WTC11 (cell line): ENCODE measurements at regions not wholly inside any gene's neighbourhood (a gene's known extent, or its start where the extent isn't known, plus 50 kb on each side); places are given as distances from the start of the nearest gene placed in this dataset.

ENCODE experiments used
- ATAC-seq: fragments of 200-7000 bp; cut with Tn5 transposase; 2 replicates; pipeline ENCODE4 v1.10.0; 2021; ENCODE audit warnings: mild to moderate bottlenecking, moderate library complexity
- CTCF ChIA-PET: fragments of 300-600 bp; sonication (Branson Sonifier 250); formaldehyde crosslinking; loops from one replicate; lab custom pipeline; 2021; ENCODE audit warnings: antibody characterized with exemption; lab: Charles Lee
- POLR2A ChIA-PET: fragments of 350-600 bp; sonication (Branson Sonifier 250); formaldehyde crosslinking; loops from one replicate; lab custom pipeline; 2021; ENCODE audit warnings: antibody characterized with exemption; lab: Charles Lee
- DNase-seq: peaks from one replicate; pipeline ENCODE4 v3.0.0; 2021; ENCODE audit warnings: low spot score
- H3K27ac Mint-ChIP-seq: 2 replicates; pipeline ENCODE4 v1.8.0; 2021; ENCODE audit warnings: mixed read lengths
- H3K27me3 Mint-ChIP-seq: 2 replicates; pipeline ENCODE4 v1.8.0; 2021; ENCODE audit warnings: low read depth, mild to moderate bottlenecking, moderate library complexity, mixed read lengths
- H3K36me3 Mint-ChIP-seq: 2 replicates; pipeline ENCODE4 v1.8.0; 2021; ENCODE audit warnings: mixed read lengths
- H3K4me1 Mint-ChIP-seq: 2 replicates; pipeline ENCODE4 v1.8.0; 2022; ENCODE audit warnings: mixed read lengths
- H3K4me3 Mint-ChIP-seq: 2 replicates; pipeline ENCODE4 v1.8.0; 2021; ENCODE audit warnings: mild to moderate bottlenecking, moderate library complexity, mixed read lengths
- H3K9me3 Mint-ChIP-seq: 2 replicates; pipeline ENCODE4 v1.8.0; 2021; ENCODE audit warnings: mixed read lengths
- AFF4 ChIP-seq: sonication (generic); formaldehyde crosslinking; IDR thresholded peaks from 2 replicates; pipeline ENCODE4 v1.8.1; 2023; ENCODE audit warnings: mild to moderate bottlenecking, missing genetic modification reagents, borderline replicate concordance
- E2F5 ChIP-seq: sonication (generic); formaldehyde crosslinking; IDR thresholded peaks from 2 replicates; pipeline ENCODE4 v1.8.1; 2022; ENCODE audit warnings: mild to moderate bottlenecking, moderate library complexity, missing genetic modification reagents
- FOXK1 ChIP-seq: sonication (generic); formaldehyde crosslinking; IDR thresholded peaks from 2 replicates; pipeline ENCODE4 v1.8.0; 2022; ENCODE audit warnings: mild to moderate bottlenecking, moderate library complexity, missing genetic modification reagents
- FOXP1 ChIP-seq: sonication (generic); formaldehyde crosslinking; IDR thresholded peaks from 2 replicates; pipeline ENCODE4 v1.8.0; 2022; ENCODE audit warnings: missing genetic modification reagents, mild to moderate bottlenecking, moderate library complexity, borderline replicate concordance
- HMGXB4 ChIP-seq: sonication (generic); formaldehyde crosslinking; IDR thresholded peaks from 2 replicates; pipeline ENCODE4 v1.8.1; 2023; ENCODE audit warnings: mild to moderate bottlenecking, moderate library complexity, missing genetic modification reagents
- JAZF1 ChIP-seq: fragments of 250-450 bp; sonication (Bioruptor Pico); IDR thresholded peaks from 2 replicates; pipeline ENCODE4 v1.9.0; 2021; ENCODE audit warnings: moderate library complexity, mild to moderate bottlenecking, inconsistent platforms
- KAT7 ChIP-seq: sonication (generic); formaldehyde crosslinking; IDR thresholded peaks from 2 replicates; pipeline ENCODE4 v1.8.1; 2023; ENCODE audit warnings: missing genetic modification reagents, mild to moderate bottlenecking, borderline replicate concordance
- NFE2L1 ChIP-seq: sonication (generic); formaldehyde crosslinking; IDR thresholded peaks from 2 replicates; pipeline ENCODE4 v1.8.1; 2023; ENCODE audit warnings: missing genetic modification reagents
- NR1H2 ChIP-seq: sonication (generic); formaldehyde crosslinking; IDR thresholded peaks from 2 replicates; pipeline ENCODE4 v1.9.0; 2021; ENCODE audit warnings: mild to moderate bottlenecking, moderate library complexity, missing genetic modification reagents
- PRRX2 ChIP-seq: fragments of 250-450 bp; sonication (Bioruptor Pico); IDR thresholded peaks from 2 replicates; pipeline ENCODE4 v1.8.0; 2021; ENCODE audit warnings: mild to moderate bottlenecking
- RELA ChIP-seq: sonication (generic); formaldehyde crosslinking; IDR thresholded peaks from 2 replicates; pipeline ENCODE4 v1.8.1; 2022; ENCODE audit warnings: missing genetic modification reagents, mild to moderate bottlenecking, borderline replicate concordance
- RORB ChIP-seq: fragments of 250-450 bp; sonication (Bioruptor Pico); IDR thresholded peaks from 2 replicates; pipeline ENCODE4 v1.9.0; 2021; ENCODE audit warnings: mild to moderate bottlenecking
- SMAD4 ChIP-seq: sonication (generic); formaldehyde crosslinking; IDR thresholded peaks from 2 replicates; pipeline ENCODE4 v1.8.0; 2022; ENCODE audit warnings: mild to moderate bottlenecking, missing genetic modification reagents
- SP1 ChIP-seq: sonication (generic); formaldehyde crosslinking; conservative IDR thresholded peaks from 2 replicates; pipeline ENCODE4 v1.8.1; 2022; ENCODE audit warnings: missing genetic modification reagents
- ZBTB43 ChIP-seq: sonication (generic); formaldehyde crosslinking; IDR thresholded peaks from 2 replicates; pipeline ENCODE4 v1.8.1; 2023; ENCODE audit warnings: mild to moderate bottlenecking, missing genetic modification reagents
- ZMAT4 ChIP-seq: fragments of 250-450 bp; sonication (Bioruptor Pico); IDR thresholded peaks from 2 replicates; pipeline ENCODE4 v1.9.0; 2021; ENCODE audit warnings: mild to moderate bottlenecking
- ZNF121 ChIP-seq: sonication (generic); formaldehyde crosslinking; IDR thresholded peaks from 2 replicates; pipeline ENCODE4 v1.8.0; 2023; ENCODE audit warnings: missing genetic modification reagents
- ZNF232 ChIP-seq: sonication (generic); formaldehyde crosslinking; IDR thresholded peaks from 2 replicates; pipeline ENCODE4 v1.8.0; 2022; ENCODE audit warnings: mild to moderate bottlenecking, missing genetic modification reagents
- ZNF416 ChIP-seq: fragments of 250-450 bp; sonication (Bioruptor Pico); IDR thresholded peaks from 2 replicates; pipeline ENCODE4 v1.9.0; 2021; ENCODE audit warnings: mild to moderate bottlenecking, inconsistent platforms
- ZNF423 ChIP-seq: fragments of 250-450 bp; sonication (Bioruptor Pico); IDR thresholded peaks from 2 replicates; pipeline ENCODE4 v2.1.2; 2022; ENCODE audit warnings: mild to moderate bottlenecking, moderate library complexity
- ZNF671 ChIP-seq: fragments of 250-450 bp; sonication (Bioruptor Pico); IDR thresholded peaks from 2 replicates; pipeline ENCODE4 v1.8.0; 2021; ENCODE audit warnings: mild to moderate bottlenecking

GRCh38 chr5:35468811-35469210, 148.9 kb upstream of the SPEF2 start:
- ATAC-seq: no peak
- POLR2A ChIA-PET: no interaction called here
- no peaks in the 10 kb centered on the region for H3K27me3 Mint-ChIP-seq

GRCh38 chr5:35466746-35467145, 150.9 kb upstream of the SPEF2 start:
- ChIA-PET POLR2A (no interaction called here), CTCF (no interaction called here)
- H3K4me3 Mint-ChIP-seq: no peak overlapping the region
- H3K27me3 Mint-ChIP-seq: no peaks in the 10 kb centered on the region
- H3K4me1 Mint-ChIP-seq: no peaks in the 10 kb centered on the region
- no peaks in the 10 kb centered on the region for H3K36me3 Mint-ChIP-seq
- ATAC-seq: no peak
- H3K27ac Mint-ChIP-seq: no peak overlapping the region
- no peak for DNase-seq
- TF ChIP-seq JAZF1 (CRISPR knock-in tag) (no peak), FOXP1 (CRISPR knock-in tag) (no peak), ZNF232 (no peak), SP1 (no peak), E2F5 (CRISPR knock-in tag) (no peak), ZMAT4 (CRISPR knock-in tag) (no peak), NR1H2 (CRISPR knock-in tag) (no peak), FOXK1 (CRISPR knock-in tag) (no peak), ZNF121 (CRISPR knock-in tag) (no peak), AFF4 (CRISPR knock-in tag) (no peak), ZNF671 (CRISPR knock-in tag) (no peak), KAT7 (CRISPR knock-in tag) (no peak), RORB (CRISPR knock-in tag) (no peak), PRRX2 (CRISPR knock-in tag) (no peak), ZNF423 (no peak), SMAD4 (no peak), HMGXB4 (CRISPR knock-in tag) (no peak)
- H3K9me3 Mint-ChIP-seq: peaks cover 9% of the 10 kb centered on the region

More at GRCh38 chr5:35468811-35469210, 148.9 kb upstream of the SPEF2 start:
- no peaks in the 10 kb centered on the region for H3K4me1 Mint-ChIP-seq
- CTCF ChIA-PET: no interaction called here
- H3K4me3 Mint-ChIP-seq: no peak overlapping the region
- TF ChIP-seq E2F5 (CRISPR knock-in tag): no peak
- TF ChIP-seq SMAD4: no peak
- TF ChIP-seq FOXP1 (CRISPR knock-in tag): no peak
- TF ChIP-seq ZNF416: no peak
- TF ChIP-seq ZBTB43 (CRISPR knock-in tag): no peak
- TF ChIP-seq PRRX2 (CRISPR knock-in tag): no peak
- no peak for TF ChIP-seq NFE2L1
- no peak for TF ChIP-seq RELA (CRISPR knock-in tag)
- no peak for TF ChIP-seq KAT7 (CRISPR knock-in tag)
- H3K36me3 Mint-ChIP-seq: no peaks in the 10 kb centered on the region
- H3K9me3 Mint-ChIP-seq: peaks cover 6% of the 10 kb centered on the region
- DNase-seq: no peak
- no peak overlapping the region for H3K27ac Mint-ChIP-seq
